D341Med (cell line): ENCODE measurements at regions not wholly inside any gene's neighbourhood (a gene's known extent, or its start where the extent isn't known, plus 50 kb on each side); places are given as distances from the start of the nearest gene placed in this dataset.
"Not testable (repeated sequence)": the region's sequence is repeated elsewhere in the genome, so short reads cannot be mapped to it uniquely, and the experiment has no call there.

Experiments used
- DNase-seq: peaks from one replicate; pipeline ENCODE4 v3.0.0; 2012; ENCODE audit warnings: low spot score

DNA sequence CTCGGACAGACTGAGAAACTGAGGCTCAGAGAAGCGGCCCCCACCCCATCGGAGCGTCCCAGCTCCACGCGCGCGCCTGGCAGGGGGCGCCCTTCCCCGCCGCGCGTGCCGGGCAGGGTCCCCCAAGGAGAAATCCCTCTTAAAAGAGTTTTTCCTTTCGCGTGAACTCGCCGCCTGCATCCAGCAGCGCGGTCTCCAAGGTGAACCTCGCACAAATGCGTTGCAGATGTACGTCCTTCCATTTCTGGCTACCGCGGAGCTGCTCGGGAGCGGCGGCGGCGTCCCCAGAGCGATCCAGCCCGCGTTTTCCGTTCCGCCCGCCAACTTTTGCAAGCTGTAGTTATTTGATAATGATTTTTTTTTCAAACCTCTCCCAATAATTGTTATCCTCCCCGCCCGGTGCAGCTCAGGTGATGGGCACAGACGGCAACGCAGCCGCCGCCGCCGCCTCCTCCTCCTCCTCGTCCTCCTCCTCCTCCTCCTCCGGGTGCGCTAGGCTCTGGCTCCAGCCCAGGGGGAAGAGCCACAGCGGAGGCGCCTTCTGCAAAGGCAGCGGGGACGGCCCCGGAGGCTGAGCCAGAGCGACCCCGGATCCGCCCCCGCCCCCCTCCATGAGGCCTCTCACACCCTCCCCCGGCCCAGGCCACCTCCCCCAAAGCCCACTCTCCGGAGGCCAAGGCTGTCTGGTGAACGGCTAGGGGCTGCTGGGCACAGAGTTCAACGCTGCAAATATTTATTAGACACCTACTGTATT is 74.0 kb upstream of the CUX1 start:
- peak; percentile 87 for DNase-seq

DNA sequence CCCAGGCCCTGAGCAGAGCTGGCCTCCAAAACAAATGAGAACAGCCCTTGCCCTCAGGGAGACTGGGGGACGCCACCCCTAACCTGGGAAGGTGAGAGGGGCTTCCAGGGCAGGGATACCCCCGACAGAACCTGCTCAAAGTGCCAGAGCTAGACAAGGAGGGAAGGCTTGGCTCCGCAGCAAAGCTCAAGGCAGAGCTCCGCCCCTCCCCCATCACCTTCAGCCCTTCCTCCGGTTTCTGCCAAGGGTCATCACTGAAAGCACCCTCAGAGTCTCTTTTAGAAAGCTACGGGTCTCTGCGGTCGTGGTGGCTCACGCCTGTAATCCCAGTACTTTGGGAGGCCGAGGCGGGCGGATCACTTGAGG is 73.4 kb upstream of the CUX1 start:
- DNase-seq = no peak

DNA sequence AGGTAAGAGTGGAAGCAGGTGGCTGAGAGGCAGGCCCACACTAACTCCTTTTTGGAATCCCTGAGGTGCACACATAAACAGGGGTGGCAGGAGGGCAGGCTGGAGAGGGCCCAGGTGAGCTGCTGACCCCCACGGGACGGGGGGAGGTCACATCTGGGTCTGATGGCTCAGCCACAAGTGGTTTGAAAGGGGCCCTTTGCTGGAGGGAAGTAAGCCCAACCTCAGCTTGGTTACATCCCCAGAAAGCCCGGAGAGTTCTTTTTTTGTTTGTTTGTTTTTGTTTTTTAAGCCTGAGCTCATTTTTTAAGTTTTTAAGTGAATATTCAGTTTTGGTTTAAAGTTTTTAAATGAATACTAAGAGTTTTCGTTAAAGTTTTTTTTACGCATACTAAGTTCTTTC is 72.8 kb upstream of the CUX1 start:
- no peak for DNase-seq

DNA sequence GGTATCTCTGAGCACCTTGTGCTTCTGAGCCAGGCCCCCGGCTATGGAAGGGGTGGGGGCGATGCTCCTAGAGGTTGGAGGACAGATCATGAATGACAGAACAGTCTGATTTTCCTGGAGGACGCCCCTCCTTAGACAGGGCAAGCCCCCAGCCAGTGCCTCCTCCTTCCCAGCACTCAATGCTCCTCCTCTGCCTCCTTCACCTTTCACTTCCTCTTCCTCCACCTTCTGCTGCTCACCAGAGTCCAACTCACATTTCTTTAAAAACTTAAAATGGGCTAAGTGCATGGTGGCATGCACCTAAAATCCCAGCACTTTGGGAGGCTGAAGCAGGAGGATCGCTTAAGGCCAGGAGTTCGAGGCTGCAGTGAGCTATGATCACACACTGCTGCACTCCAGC is 71.1 kb upstream of the CUX1 start:
- no peak for DNase-seq

DNA sequence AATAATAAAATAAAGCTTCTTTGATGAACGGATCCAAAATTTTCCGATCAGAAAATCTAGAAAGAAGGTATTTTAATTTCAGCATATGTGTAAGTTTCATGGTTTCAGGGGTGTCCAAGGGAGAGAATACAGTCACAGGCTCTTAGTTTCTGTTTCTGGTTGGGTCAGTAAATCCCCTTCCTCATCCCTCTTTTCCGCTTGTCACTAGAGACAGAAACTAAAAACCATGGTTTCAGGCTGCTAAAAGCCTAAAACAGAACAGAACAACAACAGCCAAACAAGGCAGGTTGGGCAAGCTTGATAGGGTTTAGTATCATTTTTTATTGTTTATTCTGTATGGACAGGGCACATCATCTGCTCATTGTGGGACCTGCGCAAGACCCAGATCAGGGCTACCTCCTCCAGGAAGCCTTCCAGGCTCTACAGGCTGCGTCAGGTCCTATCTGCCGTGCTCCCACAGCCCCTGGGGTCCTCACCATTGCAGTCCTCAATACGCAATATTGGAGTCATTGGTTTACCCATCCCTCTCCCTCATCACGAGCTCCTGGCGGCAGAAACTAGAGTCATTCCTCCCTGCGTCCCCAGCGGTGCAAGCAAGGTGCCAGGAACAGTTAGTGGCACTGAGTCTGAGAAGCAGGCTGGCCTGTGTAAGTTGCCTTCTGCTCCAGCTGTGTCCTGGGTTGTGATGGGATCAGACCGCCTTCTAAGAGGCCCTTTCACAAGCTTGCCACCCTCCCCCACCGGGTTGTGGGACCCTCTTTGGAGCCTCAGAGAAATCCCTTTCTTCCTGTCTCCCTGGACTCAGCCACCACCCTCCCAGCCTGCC is 70.2 kb upstream of the CUX1 start:
- DNase-seq = no peak

DNA sequence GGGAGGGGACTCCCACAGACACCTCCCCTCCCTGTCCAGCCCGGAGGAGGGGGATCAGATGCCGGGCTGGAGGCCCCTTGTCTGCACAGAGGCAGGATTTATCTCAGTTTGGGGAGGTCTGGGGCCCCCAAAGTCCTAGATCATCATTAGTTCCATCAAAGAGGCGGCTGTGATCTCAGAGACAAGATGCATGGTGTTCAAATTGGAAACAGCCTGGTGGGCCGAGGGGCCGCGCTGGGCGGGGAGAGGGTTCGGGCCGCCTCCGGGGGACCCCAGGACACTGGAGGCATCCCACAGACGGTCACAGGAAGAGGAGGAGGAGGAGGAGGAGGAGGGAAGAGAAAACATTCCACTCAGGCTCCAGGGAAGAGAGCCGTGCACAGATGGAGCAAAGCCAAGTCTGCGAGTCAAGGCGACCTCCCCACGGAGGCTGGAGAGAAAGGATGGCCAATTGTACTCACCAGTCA is 69.5 kb upstream of the CUX1 start:
- DNase-seq = no peak

DNA sequence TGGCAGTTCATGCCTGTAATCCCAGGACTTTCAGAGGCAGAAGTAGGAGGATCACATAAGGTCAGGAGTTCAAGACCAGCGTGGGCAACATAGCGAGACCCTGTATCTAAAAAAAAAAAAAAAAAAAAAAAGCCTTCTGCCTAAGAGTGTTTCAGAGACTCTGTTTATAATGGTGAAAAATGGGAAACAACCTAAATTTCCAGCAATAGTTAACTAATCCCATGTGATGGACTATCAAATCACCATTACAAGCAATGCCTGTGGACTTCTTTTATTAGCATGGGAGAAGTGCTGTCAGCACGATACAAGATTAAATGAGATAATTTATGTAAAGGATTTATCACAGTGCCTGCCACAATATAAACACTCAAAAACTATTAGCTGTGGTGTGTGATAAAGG is 67.5 kb upstream of the CUX1 start:
- no peak for DNase-seq

DNA sequence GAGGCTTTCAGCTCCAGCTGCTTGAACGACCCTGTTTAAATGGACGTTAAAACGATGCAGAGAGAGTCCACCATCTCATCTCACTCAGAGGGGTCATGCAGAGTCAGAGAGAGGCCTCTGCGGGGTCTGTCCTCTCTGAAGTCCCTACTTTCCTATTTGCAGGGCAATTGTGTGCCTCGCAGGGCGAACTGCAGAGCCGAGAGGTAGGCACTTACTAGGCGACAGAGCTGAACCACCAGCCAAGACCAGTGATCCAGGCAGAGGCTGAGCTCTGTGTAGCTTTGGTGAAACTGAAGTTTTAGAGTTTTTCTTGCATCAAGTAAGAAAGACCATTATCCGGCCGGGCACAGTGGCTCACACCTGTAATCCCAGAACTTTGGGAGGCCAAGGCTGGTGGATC is 64.1 kb upstream of the CUX1 start:
- no peak for DNase-seq

DNA sequence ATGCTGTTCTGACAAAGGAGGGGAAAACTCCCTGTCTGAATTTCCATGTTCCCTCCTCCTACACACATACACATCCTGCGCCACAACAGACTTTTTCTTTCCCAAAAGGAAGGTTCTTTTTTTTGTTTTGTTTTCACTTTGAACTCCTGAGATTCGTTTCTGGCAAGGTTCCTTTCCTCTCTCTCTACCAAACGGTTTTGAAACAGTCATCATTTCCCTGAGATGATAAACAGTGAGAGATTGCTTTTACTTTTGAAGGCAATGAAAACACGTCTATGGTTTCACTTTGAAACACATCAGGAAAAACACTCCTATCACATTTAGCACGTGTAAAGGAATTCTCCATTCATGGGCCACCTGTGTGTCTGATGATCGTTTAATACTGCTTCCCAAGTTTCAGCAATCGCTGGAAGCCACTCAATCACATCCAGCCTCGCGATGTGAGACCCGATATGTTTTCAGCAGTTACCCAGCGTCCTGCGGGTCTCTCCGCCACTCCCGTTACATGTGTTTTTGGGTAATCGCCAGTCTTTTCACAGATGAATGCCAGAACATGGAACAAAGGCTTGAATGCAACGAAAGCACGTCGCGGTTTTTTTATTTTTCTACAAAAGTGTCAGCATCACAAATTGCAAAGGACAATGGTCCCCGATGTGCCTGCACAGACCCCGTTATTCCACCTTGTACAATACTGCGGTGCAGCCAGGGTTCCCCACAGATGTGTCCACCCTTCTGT is 62.8 kb upstream of the CUX1 start:
- DNase-seq = no peak

DNA sequence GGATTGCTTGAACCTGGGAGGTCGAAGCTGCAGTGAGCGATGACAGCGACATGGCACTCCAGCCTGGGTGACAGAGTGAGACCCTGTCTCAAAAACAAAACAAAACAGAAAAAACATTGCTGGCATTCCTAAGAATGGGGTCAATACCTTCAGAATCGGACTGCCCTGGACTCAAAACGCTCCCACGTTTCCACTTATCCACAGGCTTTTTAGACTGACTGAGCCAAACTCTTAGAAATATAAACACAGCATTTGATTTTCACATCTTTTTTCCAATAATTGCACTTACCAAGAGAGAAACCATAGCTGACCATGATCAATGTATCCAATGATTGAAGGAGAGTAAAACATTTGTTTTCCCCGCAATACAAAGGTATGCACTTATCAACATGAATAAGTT is 59.5 kb upstream of the CUX1 start:
- no peak for DNase-seq

DNA sequence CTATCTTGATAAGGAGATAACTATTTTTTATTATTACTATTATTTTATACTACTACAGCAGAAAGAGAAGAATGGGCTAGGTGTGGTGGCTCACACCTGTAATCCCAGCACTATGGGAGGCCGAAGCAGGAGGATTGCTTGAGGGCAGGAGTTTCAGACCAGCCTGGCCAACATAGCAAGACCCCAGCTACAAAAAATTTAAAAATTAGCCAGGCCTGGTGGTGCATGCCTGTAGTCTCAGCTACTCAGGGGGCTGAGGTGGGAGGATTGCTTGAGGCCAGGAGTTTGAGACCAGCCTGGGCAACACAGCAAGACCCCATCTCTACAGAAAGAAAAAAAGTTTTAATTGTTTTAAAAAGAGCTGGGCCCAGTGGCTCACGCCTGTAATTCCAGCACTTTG is 58.9 kb upstream of the CUX1 start:
- not testable (repeated sequence) for DNase-seq

DNA sequence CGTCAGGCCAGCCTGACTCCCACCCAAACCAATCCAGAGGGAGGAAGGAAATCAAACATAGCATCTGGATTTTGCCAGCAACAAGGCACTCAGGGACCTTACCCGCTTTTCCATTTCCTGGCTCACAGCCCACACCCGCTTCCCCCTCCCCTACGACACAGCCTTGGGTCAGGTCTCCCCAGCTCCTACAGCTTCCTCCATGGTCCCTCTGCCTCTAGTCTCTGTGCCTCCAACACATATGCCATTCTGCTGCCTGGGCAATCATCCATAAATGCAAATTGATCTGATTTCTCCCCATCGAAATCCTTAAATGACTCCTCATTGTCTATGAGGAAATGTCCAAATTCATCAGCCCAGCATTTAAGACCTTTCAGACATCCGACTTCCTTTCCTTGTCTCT is 53.2 kb upstream of the CUX1 start:
- no peak for DNase-seq

DNA sequence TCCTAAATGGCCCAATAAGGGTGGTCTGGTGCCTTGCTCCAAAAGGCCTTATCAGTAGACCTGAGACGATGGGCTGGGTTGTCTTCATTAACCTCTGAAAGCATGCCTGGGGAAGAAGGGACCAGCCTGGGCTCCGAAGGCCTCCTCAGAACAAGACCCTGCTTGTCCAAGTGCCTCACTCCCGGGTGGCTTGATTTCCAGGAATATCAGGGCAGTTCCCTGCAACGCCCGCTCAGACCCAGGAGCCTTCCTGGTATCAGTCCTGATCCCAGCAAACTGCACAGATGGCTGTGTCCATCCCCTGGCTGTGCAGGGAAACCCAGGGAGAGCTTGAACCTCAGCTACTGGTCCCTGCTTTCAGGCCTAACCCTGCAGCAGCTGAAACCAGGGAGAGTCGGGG is 49.9 kb upstream of the CUX1 start:
- DNase-seq = no peak
